GM23338 (cell line): ENCODE measurements at regions not wholly inside any gene's neighbourhood (a gene's known extent, or its start where the extent isn't known, plus 50 kb on each side); places are given as distances from the start of the nearest gene placed in this dataset.

Experiments
- CREB1 ChIP-seq: fragments of 250-450 bp; sonication (Bioruptor Pico); IDR thresholded peaks from 2 replicates; pipeline ENCODE4 v1.5.0; 2020; ENCODE audit warnings: low read depth, mild to moderate bottlenecking, moderate library complexity
- EZH2 ChIP-seq: fragments of 200-600 bp; sonication (generic); IDR thresholded peaks from one replicate; pipeline ENCODE4 v1.8.0; 2017; ENCODE audit warnings: antibody characterized with exemption, mild to moderate bottlenecking, low read depth; ENCODE audit not compliant: unreplicated experiment
- EZH2phosphoT487 ChIP-seq: fragments of 200-600 bp; sonication (generic); IDR thresholded peaks from one replicate; pipeline ENCODE4 v1.8.1; 2018; ENCODE audit warnings: antibody characterized with exemption; ENCODE audit not compliant: unreplicated experiment
- NANOG ChIP-seq: IDR thresholded peaks from 2 replicates; pipeline ENCODE4 v1.6.1; 2016; ENCODE audit warnings: antibody characterized with exemption, borderline replicate concordance
- POLR2AphosphoS5 ChIP-seq: IDR thresholded peaks from 2 replicates; pipeline ENCODE4 v1.6.1; 2016; ENCODE audit warnings: antibody characterized with exemption, low read depth
- REST ChIP-seq: IDR thresholded peaks from one replicate; pipeline ENCODE4 v1.6.1; 2018; ENCODE audit warnings: antibody characterized with exemption; ENCODE audit not compliant: unreplicated experiment
- TF ChIP-seq, protein P1 (sequence below), 2 experiments: fragments of 200-600 bp in 1 of 2; sonication (generic) in 1 of 2; conservative IDR thresholded peaks; 2 replicates each; pipeline versions ENCODE4 v1.5.1 to v1.6.1; 2016 to 2017; ENCODE audit warnings: antibody characterized with exemption in 2 of 2, low read depth in 2 of 2, mild to moderate bottlenecking in 2 of 2, moderate library complexity in 1 of 2

DNA sequence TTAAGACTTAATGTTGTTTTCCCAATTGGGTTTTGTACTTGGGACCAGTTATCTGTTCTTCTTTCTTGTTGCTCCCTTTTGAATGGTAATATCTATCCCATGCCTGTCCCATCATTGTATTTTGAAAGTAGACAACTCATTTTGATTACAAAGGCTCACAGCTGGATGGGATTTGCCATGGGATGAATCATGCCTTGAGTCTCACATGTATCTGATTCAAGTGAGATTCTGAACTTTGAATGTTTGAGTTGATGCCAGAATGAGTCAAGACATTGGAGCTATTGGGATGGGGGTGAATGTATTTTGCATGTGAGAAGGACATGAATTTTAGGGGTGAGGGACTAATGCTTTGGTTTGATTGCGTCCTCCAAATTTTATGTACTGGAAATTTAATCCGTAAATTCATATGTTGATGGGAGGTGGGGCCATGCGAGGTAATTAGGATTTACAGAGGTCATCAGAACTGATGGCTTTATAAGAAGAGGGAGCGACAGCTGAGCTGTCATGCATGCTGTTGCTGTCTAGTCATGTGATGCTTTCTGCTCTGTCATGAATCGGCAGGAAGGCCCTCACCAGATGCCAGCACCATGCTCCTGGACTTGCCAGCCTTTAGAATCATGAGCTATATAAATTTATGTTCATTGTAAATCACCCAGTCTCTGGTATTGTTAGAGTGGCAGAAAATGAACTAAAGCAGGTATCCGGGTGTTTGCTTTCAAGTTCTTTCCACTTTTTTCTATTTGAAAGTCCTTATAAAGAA, 741.3 kb upstream of the RAB6C start:
- TF ChIP-seq POLR2AphosphoS5 (no peak), CREB1 (CRISPR knock-in tag) (no peak), EZH2phosphoT487 (no peak), NANOG (no peak), EZH2 (no peak), REST (no peak)
- TF ChIP-seq, protein P1, sequence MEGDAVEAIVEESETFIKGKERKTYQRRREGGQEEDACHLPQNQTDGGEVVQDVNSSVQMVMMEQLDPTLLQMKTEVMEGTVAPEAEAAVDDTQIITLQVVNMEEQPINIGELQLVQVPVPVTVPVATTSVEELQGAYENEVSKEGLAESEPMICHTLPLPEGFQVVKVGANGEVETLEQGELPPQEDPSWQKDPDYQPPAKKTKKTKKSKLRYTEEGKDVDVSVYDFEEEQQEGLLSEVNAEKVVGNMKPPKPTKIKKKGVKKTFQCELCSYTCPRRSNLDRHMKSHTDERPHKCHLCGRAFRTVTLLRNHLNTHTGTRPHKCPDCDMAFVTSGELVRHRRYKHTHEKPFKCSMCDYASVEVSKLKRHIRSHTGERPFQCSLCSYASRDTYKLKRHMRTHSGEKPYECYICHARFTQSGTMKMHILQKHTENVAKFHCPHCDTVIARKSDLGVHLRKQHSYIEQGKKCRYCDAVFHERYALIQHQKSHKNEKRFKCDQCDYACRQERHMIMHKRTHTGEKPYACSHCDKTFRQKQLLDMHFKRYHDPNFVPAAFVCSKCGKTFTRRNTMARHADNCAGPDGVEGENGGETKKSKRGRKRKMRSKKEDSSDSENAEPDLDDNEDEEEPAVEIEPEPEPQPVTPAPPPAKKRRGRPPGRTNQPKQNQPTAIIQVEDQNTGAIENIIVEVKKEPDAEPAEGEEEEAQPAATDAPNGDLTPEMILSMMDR (conservative IDR thresholded peaks at IDR 0.05; ENCODE audit: low read depth in 2 of 2) = no peak
